ENCODE measurements at regions not wholly inside any gene's neighbourhood (a gene's known extent, or its start where the extent isn't known, plus 50 kb on each side); places are given as distances from the start of the nearest gene placed in this dataset.

- no peak for DNase-seq
These were observed 123.2 kb upstream of the VSTM2B start for GRCh38 chr19:29402563-29402962.

GRCh38 chr19:29404015-29404414 is 121.8 kb upstream of the VSTM2B start:
- no peak for DNase-seq

- no peak for DNase-seq
These were observed 120.7 kb upstream of the VSTM2B start for GRCh38 chr19:29404951-29405727.

GRCh38 chr19:29405728-29405995 is 120.1 kb upstream of the VSTM2B start:
- DNase-seq = no peak

- DNase-seq = no peak
These were observed 116.5 kb upstream of the VSTM2B start for GRCh38 chr19:29409076-29409862.

- DNase-seq = no peak
These were observed 115.2 kb upstream of the VSTM2B start for GRCh38 chr19:29410601-29411000.

GRCh38 chr19:29411113-29411581 is 114.6 kb upstream of the VSTM2B start:
- no peak for DNase-seq

GRCh38 chr19:29413435-29413834 is 112.4 kb upstream of the VSTM2B start:
- no peak for DNase-seq

GRCh38 chr19:29415507-29415906 is 110.3 kb upstream of the VSTM2B start:
- DNase-seq = no peak

- DNase-seq = no peak
These were observed 108.7 kb upstream of the VSTM2B start for GRCh38 chr19:29417048-29417447.

GRCh38 chr19:29418201-29418600 is 107.6 kb upstream of the VSTM2B start:
- DNase-seq = no peak

- DNase-seq = no peak
These were observed 105.7 kb upstream of the VSTM2B start for GRCh38 chr19:29420065-29420464.

GRCh38 chr19:29420482-29421195 is 105.2 kb upstream of the VSTM2B start:
- DNase-seq = no peak

GRCh38 chr19:29421196-29421545 is 104.6 kb upstream of the VSTM2B start:
- DNase-seq = no peak

GRCh38 chr19:29422047-29422446 is 103.7 kb upstream of the VSTM2B start:
- DNase-seq = no peak

GRCh38 chr19:29422486-29423085 is 103.2 kb upstream of the VSTM2B start:
- no peak for DNase-seq

GRCh38 chr19:29428071-29428470 is 97.7 kb upstream of the VSTM2B start:
- DNase-seq = no peak

GRCh38 chr19:29429021-29429420 is 96.8 kb upstream of the VSTM2B start:
- DNase-seq = no peak

GRCh38 chr19:29429581-29429980 is 96.2 kb upstream of the VSTM2B start:
- DNase-seq = no peak

- no peak for DNase-seq
These were observed 94.5 kb upstream of the VSTM2B start for GRCh38 chr19:29431332-29431731.

- DNase-seq = no peak
These were observed 93.1 kb upstream of the VSTM2B start for GRCh38 chr19:29432677-29433076.

- DNase-seq = no peak
These were observed 89.1 kb upstream of the VSTM2B start for GRCh38 chr19:29436591-29437103.

GRCh38 chr19:29439021-29439420 is 86.8 kb upstream of the VSTM2B start:
- DNase-seq = no peak
